Limb (tissue), 2 donors: ENCODE measurements at regions not wholly inside any gene's neighbourhood (a gene's known extent, or its start where the extent isn't known, plus 50 kb on each side); places are given as distances from the start of the nearest gene placed in this dataset.

ENCODE experiments used
- DNase-seq, 2 donors: peaks; one replicate each; pipeline ENCODE4 v3.0.0-alpha.2; 2016; ENCODE audit errors: extremely low spot score in 2 of 2

- DNase-seq = no peak
Observed at GRCh38 chr10:113459626-113460280, 93.1 kb upstream of the HABP2 start.

GRCh38 chr10:113463083-113463482 lies 89.8 kb upstream of the HABP2 start:
- no peak for DNase-seq

GRCh38 chr10:113463777-113464176 lies 89.1 kb upstream of the HABP2 start:
- DNase-seq = peak; percentile 46 to 71

- DNase-seq = no peak
Observed at GRCh38 chr10:113469796-113470195, 83.1 kb upstream of the HABP2 start.

GRCh38 chr10:113470372-113471240 lies 82.2 kb upstream of the HABP2 start:
- DNase-seq = no peak

GRCh38 chr10:113471241-113471996 lies 81.4 kb upstream of the HABP2 start:
- DNase-seq = no peak

- DNase-seq = no peak
Observed at GRCh38 chr10:113473011-113473410, 79.8 kb upstream of the HABP2 start.

- DNase-seq = no peak
Observed at GRCh38 chr10:113473851-113474250, 79.0 kb upstream of the HABP2 start.

GRCh38 chr10:113474752-113475151 lies 78.1 kb upstream of the HABP2 start:
- DNase-seq = no peak

- DNase-seq = peak in 1 of 2 donors; percentile 64
Observed at GRCh38 chr10:113475381-113475807, 77.5 kb upstream of the HABP2 start.

- DNase-seq = no peak
Observed at GRCh38 chr10:113476191-113476590, 76.7 kb upstream of the HABP2 start.

- no peak for DNase-seq
Observed at GRCh38 chr10:113476673-113477072, 76.2 kb upstream of the HABP2 start.

GRCh38 chr10:113477451-113477850 lies 75.4 kb upstream of the HABP2 start:
- DNase-seq = no peak

- DNase-seq = no peak
Observed at GRCh38 chr10:113479346-113480080, 73.3 kb upstream of the HABP2 start.

GRCh38 chr10:113480081-113480360 lies 72.8 kb upstream of the HABP2 start:
- no peak for DNase-seq

GRCh38 chr10:113480851-113481502 lies 71.9 kb upstream of the HABP2 start:
- DNase-seq = no peak

- no peak for DNase-seq
Observed at GRCh38 chr10:113484487-113484886, 68.4 kb upstream of the HABP2 start.

GRCh38 chr10:113485736-113486135 lies 67.1 kb upstream of the HABP2 start:
- no peak for DNase-seq

GRCh38 chr10:113486531-113486930 lies 66.3 kb upstream of the HABP2 start:
- DNase-seq = no peak

GRCh38 chr10:113487154-113487553 lies 65.7 kb upstream of the HABP2 start:
- no peak for DNase-seq

- no peak for DNase-seq
Observed at GRCh38 chr10:113488186-113488585, 64.7 kb upstream of the HABP2 start.
